ENCODE measurements at regions not wholly inside any gene's neighbourhood (a gene's known extent, or its start where the extent isn't known, plus 50 kb on each side); places are given as distances from the start of the nearest gene placed in this dataset.

GRCh38 chr1:82707681-82708080 lies 906.9 kb downstream of the ADGRL2 start:
- no peak for DNase-seq

GRCh38 chr1:82706741-82707140 lies 906.0 kb downstream of the ADGRL2 start:
- DNase-seq = no peak

- no peak for DNase-seq
Measured at GRCh38 chr1:82704966-82705365, 904.2 kb downstream of the ADGRL2 start.

- no peak for DNase-seq
Measured at GRCh38 chr1:82704393-82704792, 903.7 kb downstream of the ADGRL2 start.

GRCh38 chr1:82703951-82704350 lies 903.2 kb downstream of the ADGRL2 start:
- DNase-seq = no peak

- DNase-seq = no peak
Measured at GRCh38 chr1:82700476-82700875, 899.7 kb downstream of the ADGRL2 start.

GRCh38 chr1:82697965-82698364 lies 897.2 kb downstream of the ADGRL2 start:
- no peak for DNase-seq

- DNase-seq = no peak
Measured at GRCh38 chr1:82695443-82695842, 894.7 kb downstream of the ADGRL2 start.

GRCh38 chr1:82690411-82690810 lies 889.7 kb downstream of the ADGRL2 start:
- DNase-seq = no peak

- DNase-seq = no peak
Measured at GRCh38 chr1:82689217-82689616, 888.5 kb downstream of the ADGRL2 start.

GRCh38 chr1:82686774-82687173 lies 886.0 kb downstream of the ADGRL2 start:
- no peak for DNase-seq

GRCh38 chr1:82646888-82647287 lies 846.2 kb downstream of the ADGRL2 start:
- no peak for DNase-seq

- no peak for DNase-seq
Measured at GRCh38 chr1:82646336-82646735, 845.6 kb downstream of the ADGRL2 start.

GRCh38 chr1:82644186-82644915 lies 843.6 kb downstream of the ADGRL2 start:
- DNase-seq = no peak

GRCh38 chr1:82640352-82640751 lies 839.6 kb downstream of the ADGRL2 start:
- DNase-seq = no peak

GRCh38 chr1:82634266-82634665 lies 833.5 kb downstream of the ADGRL2 start:
- no peak for DNase-seq

- DNase-seq = no peak
Measured at GRCh38 chr1:82632155-82632554, 831.4 kb downstream of the ADGRL2 start.

GRCh38 chr1:82628887-82629286 lies 828.2 kb downstream of the ADGRL2 start:
- no peak for DNase-seq

- no peak for DNase-seq
Measured at GRCh38 chr1:82625537-82625936, 824.8 kb downstream of the ADGRL2 start.

GRCh38 chr1:82621076-82621475 lies 820.3 kb downstream of the ADGRL2 start:
- DNase-seq = no peak

GRCh38 chr1:82614090-82614489 lies 813.4 kb downstream of the ADGRL2 start:
- no peak for DNase-seq

- DNase-seq = no peak
Measured at GRCh38 chr1:82612986-82613385, 812.3 kb downstream of the ADGRL2 start.

GRCh38 chr1:82606546-82606945 lies 805.8 kb downstream of the ADGRL2 start:
- DNase-seq = no peak

GRCh38 chr1:82604524-82604923 lies 803.8 kb downstream of the ADGRL2 start:
- no peak for DNase-seq

- no peak for DNase-seq
Measured at GRCh38 chr1:82600314-82600713, 799.6 kb downstream of the ADGRL2 start.
